CD4-positive, alpha-beta T cell treated with Interleukin-21 for 1 hour (primary cell): ENCODE measurements at regions not wholly inside any gene's neighbourhood (a gene's known extent, or its start where the extent isn't known, plus 50 kb on each side); places are given as distances from the start of the nearest gene placed in this dataset.
"Not testable (repeated sequence)": the region's sequence is repeated elsewhere in the genome, so short reads cannot be mapped to it uniquely, and the experiment has no call there.

Source experiments
- DNase-seq: peaks from one replicate; pipeline ENCODE4 v3.0.0-alpha.2; 2020

- DNase-seq: no peak
Observed at GRCh38 chr6:15825332-15825930, 162.6 kb upstream of the DTNBP1 start.

DNA sequence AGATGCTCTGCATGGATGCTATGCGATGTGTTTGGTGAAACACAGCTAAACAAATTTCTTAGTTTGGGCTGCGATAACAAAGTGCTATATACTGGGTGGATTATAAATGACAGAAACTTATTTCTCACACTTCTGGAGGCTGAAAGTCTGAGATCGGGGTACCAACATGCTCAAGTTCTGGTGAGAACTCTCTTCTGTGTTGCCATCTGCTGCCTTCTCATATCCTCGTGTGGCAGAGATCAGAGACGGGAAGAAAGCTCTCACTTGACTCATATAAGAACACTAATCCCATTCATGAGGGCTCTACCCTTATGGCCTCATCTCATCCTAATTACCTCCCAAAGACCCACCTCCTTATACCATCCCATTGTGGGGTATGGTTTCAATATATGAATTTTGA is 162.0 kb upstream of the DTNBP1 start:
- no peak for DNase-seq

GRCh38 chr6:15823838-15824414 is 161.1 kb upstream of the DTNBP1 start:
- DNase-seq: no peak

GRCh38 chr6:15822835-15823234 is 160.0 kb upstream of the DTNBP1 start:
- DNase-seq: no peak

- DNase-seq: no peak
Observed at GRCh38 chr6:15819841-15820240, 157.0 kb upstream of the DTNBP1 start.

GRCh38 chr6:15819226-15819625 is 156.4 kb upstream of the DTNBP1 start:
- DNase-seq: no peak

GRCh38 chr6:15818491-15818890 is 155.7 kb upstream of the DTNBP1 start:
- no peak for DNase-seq

- DNase-seq: no peak
Observed at GRCh38 chr6:15818044-15818443, 155.2 kb upstream of the DTNBP1 start.

DNA sequence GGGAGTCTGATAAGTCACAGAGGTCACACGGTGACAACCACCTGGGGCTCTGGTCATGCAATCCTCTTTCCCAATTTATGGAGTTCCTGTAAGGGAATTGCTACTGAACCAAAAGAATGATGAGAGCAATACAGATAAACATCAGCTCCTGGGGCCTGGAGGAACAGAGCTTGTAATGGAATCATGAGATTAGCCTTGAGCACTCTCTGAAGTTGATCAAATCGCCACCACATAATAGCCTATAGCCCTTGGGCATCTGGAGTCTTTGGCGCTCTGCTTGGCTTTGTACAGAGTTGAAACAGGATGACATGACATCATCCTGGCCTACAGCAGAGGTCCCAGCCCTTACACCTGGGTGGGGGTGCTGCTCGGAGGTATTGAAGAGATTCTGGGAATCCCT is 154.3 kb upstream of the DTNBP1 start:
- no peak for DNase-seq

GRCh38 chr6:15816661-15817060 is 153.8 kb upstream of the DTNBP1 start:
- no peak for DNase-seq

GRCh38 chr6:15813698-15814097 is 150.9 kb upstream of the DTNBP1 start:
- not testable (repeated sequence) for DNase-seq

DNA sequence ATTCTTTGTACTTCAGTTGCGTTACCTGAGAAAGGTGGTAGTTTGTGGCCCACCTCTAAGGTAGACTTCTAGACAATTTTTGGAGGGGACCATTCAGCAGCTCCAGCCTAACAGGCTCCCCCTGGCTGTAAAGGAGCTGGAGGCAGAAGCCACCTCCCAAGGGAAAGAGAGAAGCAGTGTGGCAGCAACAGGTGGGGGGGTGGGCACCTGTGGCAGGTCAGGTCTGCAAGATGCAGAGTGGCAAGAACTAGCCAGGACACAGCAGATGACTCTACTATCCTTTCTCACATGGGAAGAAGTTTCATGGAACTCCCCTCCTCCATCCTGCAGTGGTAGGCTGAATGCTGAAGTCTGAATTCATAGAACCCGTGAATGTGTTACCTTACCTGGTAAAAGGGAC is 148.3 kb upstream of the DTNBP1 start:
- no peak for DNase-seq

DNA sequence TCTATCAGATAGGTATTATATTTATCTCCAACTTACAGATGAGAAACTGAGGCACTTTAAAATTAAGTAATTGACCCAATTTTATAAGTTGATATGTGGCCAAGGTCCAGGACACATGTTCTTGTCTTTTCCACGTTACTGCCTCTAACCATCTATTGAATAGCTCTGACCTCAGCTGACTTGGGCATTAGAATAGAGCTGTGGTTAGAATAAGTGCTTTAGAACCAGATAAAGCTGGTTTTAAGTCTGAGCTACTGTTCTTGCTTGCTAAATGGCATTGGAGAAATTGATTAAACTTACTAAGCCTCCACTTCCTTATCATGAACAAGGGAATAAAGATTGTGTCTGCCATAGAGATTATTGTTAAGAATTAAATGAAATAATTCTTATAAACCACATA is 147.8 kb upstream of the DTNBP1 start:
- DNase-seq: no peak

- no peak for DNase-seq
Observed at GRCh38 chr6:15809367-15809766, 146.5 kb upstream of the DTNBP1 start.

- DNase-seq: no peak
Observed at GRCh38 chr6:15804164-15805154, 141.6 kb upstream of the DTNBP1 start.

DNA sequence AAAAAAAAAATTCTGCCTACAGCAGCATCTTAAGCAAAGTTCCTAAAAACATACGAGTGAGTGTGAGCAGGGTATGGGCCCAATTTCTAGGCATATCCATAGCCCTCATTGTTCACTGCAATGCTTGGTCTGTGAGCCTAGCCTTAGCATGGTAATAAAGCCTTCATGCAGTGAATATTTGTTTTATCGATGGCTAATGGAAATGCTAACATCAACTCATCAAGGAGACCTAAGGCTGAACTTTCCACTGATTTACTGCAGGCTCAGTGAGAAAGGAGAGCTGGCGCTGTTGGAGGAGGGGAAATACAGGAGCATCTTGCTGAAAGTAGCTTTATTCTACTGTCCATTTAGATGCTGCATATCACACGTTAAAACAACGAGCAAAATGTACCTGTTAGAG is 139.6 kb upstream of the DTNBP1 start:
- no peak for DNase-seq

DNA sequence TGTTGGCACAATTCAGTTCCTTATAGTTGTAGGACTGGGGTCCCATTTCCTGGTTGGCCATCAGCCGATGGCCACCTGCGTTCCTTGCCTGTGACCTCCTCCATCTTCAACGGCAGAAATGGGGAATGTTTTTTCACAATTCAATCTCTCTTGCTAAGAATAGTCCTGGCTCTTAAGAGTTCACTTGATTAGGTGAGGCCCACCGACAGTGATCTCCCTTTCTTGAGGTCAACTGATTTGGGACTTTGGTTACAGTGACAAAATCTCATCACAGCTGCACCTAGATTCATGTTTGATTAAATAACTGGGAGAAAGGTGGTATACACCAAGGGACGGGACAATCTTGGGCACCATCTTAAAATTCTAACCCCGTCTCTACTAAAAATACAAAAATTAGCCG is 139.1 kb upstream of the DTNBP1 start:
- no peak for DNase-seq

DNA sequence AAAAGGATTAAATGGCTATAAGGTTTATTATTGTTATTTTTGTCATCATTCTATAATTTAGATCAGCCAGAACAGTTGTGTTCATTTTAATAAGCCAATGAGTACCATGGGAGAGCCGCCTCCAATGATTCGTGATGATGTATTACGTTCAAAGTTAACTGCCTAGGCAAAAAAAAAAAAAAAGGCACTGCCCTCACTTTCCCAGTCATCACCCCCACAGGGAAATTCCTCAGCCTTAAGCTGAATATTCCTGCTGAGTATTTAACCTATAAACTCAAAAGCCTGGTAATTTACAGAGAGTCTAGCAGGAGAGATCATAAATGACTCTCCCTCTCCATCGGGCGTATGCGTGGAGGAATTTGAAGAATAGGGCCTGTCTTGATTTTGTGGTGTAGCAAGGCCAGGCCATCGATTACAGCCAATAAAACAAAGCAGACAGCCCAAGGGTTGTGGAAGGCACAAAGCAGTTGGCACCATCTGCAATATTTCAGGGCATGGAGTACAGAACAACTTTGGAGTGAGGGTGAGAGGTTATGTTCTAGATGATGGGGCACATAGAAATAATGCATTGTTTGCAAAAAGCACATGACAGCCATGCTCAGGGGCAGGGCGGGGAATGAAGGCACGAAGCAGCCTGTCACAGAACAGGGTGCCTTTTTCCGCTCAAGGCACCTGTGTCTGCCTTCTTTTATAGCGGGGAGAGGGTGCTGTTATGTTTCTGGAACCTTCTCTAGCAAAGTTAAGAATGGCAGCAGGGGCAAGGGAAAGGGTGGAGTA is 138.2 kb upstream of the DTNBP1 start:
- DNase-seq: no peak

DNA sequence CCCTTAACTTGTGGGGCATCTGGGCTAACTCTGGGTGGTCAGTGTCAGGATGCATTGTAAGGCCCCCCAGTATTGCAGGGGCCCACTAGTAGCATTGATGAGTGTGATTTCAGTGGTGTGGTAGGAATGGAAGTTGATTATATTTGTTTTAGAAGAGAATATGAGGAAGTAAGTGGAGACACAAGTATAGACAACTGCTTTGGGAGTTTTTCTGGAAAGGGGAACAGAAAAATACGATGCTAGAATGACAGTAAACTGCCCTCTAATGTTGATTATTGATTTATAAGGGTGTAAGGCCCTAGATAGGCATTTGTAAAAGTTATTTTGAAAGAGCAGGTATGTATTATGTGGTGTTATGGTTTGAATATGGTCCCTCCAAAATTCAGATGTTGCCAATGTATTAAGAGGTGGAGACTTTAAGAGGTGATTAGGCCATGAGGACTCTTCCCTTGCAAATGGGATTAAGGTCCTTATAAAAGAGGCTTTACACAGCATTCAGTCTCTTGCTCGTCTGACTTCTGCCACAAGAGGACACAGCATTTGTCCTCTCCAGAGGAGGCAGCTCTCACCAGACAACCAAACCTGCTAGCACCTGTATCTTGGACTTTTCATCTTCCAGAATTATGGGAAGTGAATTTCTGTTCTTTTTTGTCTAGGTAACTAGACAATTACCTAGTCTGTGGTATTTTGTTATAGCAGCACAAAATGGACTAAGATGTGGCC is 135.9 kb upstream of the DTNBP1 start:
- DNase-seq: no peak

DNA sequence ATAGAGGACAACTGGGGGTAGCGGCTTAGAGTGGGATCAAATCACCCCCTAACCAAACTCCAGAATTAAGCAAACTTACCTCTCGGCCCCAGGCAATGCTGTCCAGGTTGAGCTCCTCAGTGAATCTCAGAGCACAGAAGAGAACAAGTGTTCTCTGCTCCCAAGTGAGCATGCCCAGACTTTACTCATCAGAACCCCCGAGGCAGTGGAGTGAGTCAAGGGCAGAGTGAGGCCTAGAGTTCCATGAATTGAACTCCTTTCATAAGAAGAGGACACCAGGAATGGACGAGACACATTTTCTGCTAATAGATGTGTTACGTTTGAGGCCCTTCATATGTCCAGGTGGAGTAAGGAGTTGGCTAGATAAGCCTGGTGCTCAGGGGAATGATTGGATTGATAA is 134.0 kb upstream of the DTNBP1 start:
- DNase-seq: no peak

- no peak for DNase-seq
Observed at GRCh38 chr6:15796130-15796771, 133.4 kb upstream of the DTNBP1 start.

GRCh38 chr6:15793826-15794225 is 131.0 kb upstream of the DTNBP1 start:
- no peak for DNase-seq
